Mucosa of descending colon (tissue), 3 donors: ENCODE measurements at regions not wholly inside any gene's neighbourhood (a gene's known extent, or its start where the extent isn't known, plus 50 kb on each side); places are given as distances from the start of the nearest gene placed in this dataset.
"Not testable (repeated sequence)": the region's sequence is repeated elsewhere in the genome, so short reads cannot be mapped to it uniquely, and the experiment has no call there.

ENCODE experiments used
- ATAC-seq: fragments of 200-7000 bp; cut with Tn5 transposase; one replicate; pipeline ENCODE4 v1.9.1; 2020; ENCODE audit warnings: mild to moderate bottlenecking, moderate library complexity
- DNase-seq, 3 donors: peaks; one replicate each; pipeline ENCODE4 v3.0.0-alpha.2; 2020
- H3K36me3 ChIP-seq: fragments of 200-600 bp; one replicate; pipeline ENCODE4 v1.8.0; 2021; ENCODE audit warnings: low read depth, mild to moderate bottlenecking
- H3K4me1 ChIP-seq: fragments of 200-600 bp; one replicate; pipeline ENCODE4 v1.8.0; 2021; ENCODE audit warnings: low read depth, mild to moderate bottlenecking
- H3K4me3 ChIP-seq: fragments of 200-600 bp; one replicate; pipeline ENCODE4 v1.8.0; 2021; ENCODE audit warnings: mild to moderate bottlenecking
- H3K9me3 ChIP-seq: fragments of 200-600 bp; one replicate; pipeline ENCODE4 v1.8.0; 2021; ENCODE audit warnings: mild to moderate bottlenecking
- intact Hi-C, 2 donors: fragments of 100-400 bp; cut with DNase I in 1 of 2; cut with micrococcal nuclease in 1 of 2; formaldehyde crosslinking; loops; one replicate each; pipeline versions ENCODE4 v1.11.0 to v1.11.1; 2022; cut with DNase I, micrococcal nuclease
- donor health status: DM: no; HTN: no; CAD: no; lungs with moderate emphysema.
- donor health status: DM: no; HTN: no; CAD: no.
- donor health status: DM: no; HTN: yes; CAD: no.

- intact Hi-C loops, H3K9me3 ChIP-seq, ATAC-seq, H3K4me1 ChIP-seq, DNase-seq, H3K4me3 ChIP-seq, H3K36me3 ChIP-seq: not testable (repeated sequence)
These were observed 148.1 kb downstream of the NPIPA7 start for GRCh38 chr16:16526998-16527397.

- peak; percentile 73 for ATAC-seq
These were observed 151.8 kb downstream of the NPIPA7 start for GRCh38 chr16:16530744-16531143.

GRCh38 chr16:16535565-16535964 lies 156.6 kb downstream of the NPIPA7 start:
- H3K4me3 ChIP-seq, intact Hi-C loops: not testable (repeated sequence)

More at GRCh38 chr16:16530744-16531143, 151.8 kb downstream of the NPIPA7 start:
- H3K9me3 ChIP-seq, H3K4me3 ChIP-seq, DNase-seq, H3K4me1 ChIP-seq, H3K36me3 ChIP-seq, intact Hi-C loops: not testable (repeated sequence)

GRCh38 chr16:16536151-16536550 lies 157.2 kb downstream of the NPIPA7 start:
- ATAC-seq, DNase-seq, H3K36me3 ChIP-seq, H3K4me3 ChIP-seq, H3K4me1 ChIP-seq, H3K9me3 ChIP-seq, intact Hi-C loops: not testable (repeated sequence)

More at GRCh38 chr16:16535565-16535964, 156.6 kb downstream of the NPIPA7 start:
- not testable (repeated sequence) for H3K4me1 ChIP-seq, DNase-seq, H3K9me3 ChIP-seq, H3K36me3 ChIP-seq, ATAC-seq

GRCh38 chr16:16549710-16550109 lies 170.8 kb downstream of the NPIPA7 start:
- ATAC-seq, DNase-seq, H3K36me3 ChIP-seq, intact Hi-C loops, H3K4me1 ChIP-seq, H3K4me3 ChIP-seq, H3K9me3 ChIP-seq: not testable (repeated sequence)

GRCh38 chr16:16550824-16551223 lies 171.9 kb downstream of the NPIPA7 start:
- DNase-seq, H3K36me3 ChIP-seq, H3K9me3 ChIP-seq, intact Hi-C loops, H3K4me1 ChIP-seq, ATAC-seq, H3K4me3 ChIP-seq: not testable (repeated sequence)

- H3K9me3 ChIP-seq, intact Hi-C loops, H3K36me3 ChIP-seq, DNase-seq, H3K4me3 ChIP-seq, ATAC-seq, H3K4me1 ChIP-seq: not testable (repeated sequence)
These were observed 173.9 kb downstream of the NPIPA7 start for GRCh38 chr16:16552819-16553340.

GRCh38 chr16:16559179-16559740 lies 180.3 kb downstream of the NPIPA7 start:
- H3K9me3 ChIP-seq, intact Hi-C loops, H3K4me3 ChIP-seq, H3K36me3 ChIP-seq, DNase-seq, H3K4me1 ChIP-seq: not testable (repeated sequence)
- ATAC-seq = peak; percentile 80

- H3K36me3 ChIP-seq, H3K4me1 ChIP-seq, H3K4me3 ChIP-seq, DNase-seq, H3K9me3 ChIP-seq, intact Hi-C loops, ATAC-seq: not testable (repeated sequence)
These were observed 182.6 kb downstream of the NPIPA7 start for GRCh38 chr16:16561532-16561931.

- DNase-seq, H3K9me3 ChIP-seq, H3K4me3 ChIP-seq, H3K4me1 ChIP-seq, intact Hi-C loops, H3K36me3 ChIP-seq, ATAC-seq: not testable (repeated sequence)
These were observed 185.0 kb downstream of the NPIPA7 start for GRCh38 chr16:16563962-16564361.

GRCh38 chr16:16565326-16565725 lies 186.4 kb downstream of the NPIPA7 start:
- H3K9me3 ChIP-seq, H3K36me3 ChIP-seq, H3K4me3 ChIP-seq, H3K4me1 ChIP-seq, intact Hi-C loops, DNase-seq, ATAC-seq: not testable (repeated sequence)

- H3K4me3 ChIP-seq, H3K4me1 ChIP-seq, intact Hi-C loops, H3K36me3 ChIP-seq, H3K9me3 ChIP-seq, ATAC-seq: not testable (repeated sequence)
- DNase-seq = peak in 1 of 3 donors; percentile 21
These were observed 191.1 kb downstream of the NPIPA7 start for GRCh38 chr16:16570055-16570454.

- ATAC-seq, intact Hi-C loops, DNase-seq, H3K36me3 ChIP-seq, H3K4me3 ChIP-seq, H3K9me3 ChIP-seq, H3K4me1 ChIP-seq: not testable (repeated sequence)
These were observed 191.9 kb downstream of the NPIPA7 start for GRCh38 chr16:16570874-16571273.

- not testable (repeated sequence) for DNase-seq, ATAC-seq
These were observed 193.3 kb downstream of the NPIPA7 start for GRCh38 chr16:16572130-16572774.

GRCh38 chr16:16577062-16577461 lies 198.1 kb downstream of the NPIPA7 start:
- intact Hi-C loops, ATAC-seq: not testable (repeated sequence)

More at GRCh38 chr16:16572130-16572774, 193.3 kb downstream of the NPIPA7 start:
- H3K4me3 ChIP-seq, H3K9me3 ChIP-seq, intact Hi-C loops, H3K36me3 ChIP-seq, H3K4me1 ChIP-seq: not testable (repeated sequence)

More at GRCh38 chr16:16577062-16577461, 198.1 kb downstream of the NPIPA7 start:
- H3K9me3 ChIP-seq, H3K4me3 ChIP-seq, H3K4me1 ChIP-seq, H3K36me3 ChIP-seq: not testable (repeated sequence)
- peak in 1 of 3 donors; percentile 3 for DNase-seq
